ENCODE measurements at regions not wholly inside any gene's neighbourhood (a gene's known extent, or its start where the extent isn't known, plus 50 kb on each side); places are given as distances from the start of the nearest gene placed in this dataset.

- TF ChIP-seq, protein P1, sequence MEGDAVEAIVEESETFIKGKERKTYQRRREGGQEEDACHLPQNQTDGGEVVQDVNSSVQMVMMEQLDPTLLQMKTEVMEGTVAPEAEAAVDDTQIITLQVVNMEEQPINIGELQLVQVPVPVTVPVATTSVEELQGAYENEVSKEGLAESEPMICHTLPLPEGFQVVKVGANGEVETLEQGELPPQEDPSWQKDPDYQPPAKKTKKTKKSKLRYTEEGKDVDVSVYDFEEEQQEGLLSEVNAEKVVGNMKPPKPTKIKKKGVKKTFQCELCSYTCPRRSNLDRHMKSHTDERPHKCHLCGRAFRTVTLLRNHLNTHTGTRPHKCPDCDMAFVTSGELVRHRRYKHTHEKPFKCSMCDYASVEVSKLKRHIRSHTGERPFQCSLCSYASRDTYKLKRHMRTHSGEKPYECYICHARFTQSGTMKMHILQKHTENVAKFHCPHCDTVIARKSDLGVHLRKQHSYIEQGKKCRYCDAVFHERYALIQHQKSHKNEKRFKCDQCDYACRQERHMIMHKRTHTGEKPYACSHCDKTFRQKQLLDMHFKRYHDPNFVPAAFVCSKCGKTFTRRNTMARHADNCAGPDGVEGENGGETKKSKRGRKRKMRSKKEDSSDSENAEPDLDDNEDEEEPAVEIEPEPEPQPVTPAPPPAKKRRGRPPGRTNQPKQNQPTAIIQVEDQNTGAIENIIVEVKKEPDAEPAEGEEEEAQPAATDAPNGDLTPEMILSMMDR (IDR thresholded peaks at IDR 0.05 in 2 of 3, conservative IDR thresholded peaks at IDR 0.05 in 1 of 3; ENCODE audit: borderline replicate concordance in 1 of 3, insufficient read depth in 1 of 3, low read depth in 2 of 3, low read length in 2 of 3) = no peak
- no peak for TF ChIP-seq EZH2phosphoT487 (IDR thresholded peaks at IDR 0.05; ENCODE audit: borderline replicate concordance)
- no peak for TF ChIP-seq POLR2AphosphoS5 (IDR thresholded peaks at IDR 0.05; ENCODE audit: low read depth, low read length)
- no peak for TF ChIP-seq POLR2A (IDR thresholded peaks at IDR 0.05; ENCODE audit: borderline replicate concordance, extremely low read depth, insufficient read depth, insufficient read length)
- no peak for TF ChIP-seq ZFX (IDR thresholded peaks at IDR 0.05)
- TF ChIP-seq, protein P2, sequence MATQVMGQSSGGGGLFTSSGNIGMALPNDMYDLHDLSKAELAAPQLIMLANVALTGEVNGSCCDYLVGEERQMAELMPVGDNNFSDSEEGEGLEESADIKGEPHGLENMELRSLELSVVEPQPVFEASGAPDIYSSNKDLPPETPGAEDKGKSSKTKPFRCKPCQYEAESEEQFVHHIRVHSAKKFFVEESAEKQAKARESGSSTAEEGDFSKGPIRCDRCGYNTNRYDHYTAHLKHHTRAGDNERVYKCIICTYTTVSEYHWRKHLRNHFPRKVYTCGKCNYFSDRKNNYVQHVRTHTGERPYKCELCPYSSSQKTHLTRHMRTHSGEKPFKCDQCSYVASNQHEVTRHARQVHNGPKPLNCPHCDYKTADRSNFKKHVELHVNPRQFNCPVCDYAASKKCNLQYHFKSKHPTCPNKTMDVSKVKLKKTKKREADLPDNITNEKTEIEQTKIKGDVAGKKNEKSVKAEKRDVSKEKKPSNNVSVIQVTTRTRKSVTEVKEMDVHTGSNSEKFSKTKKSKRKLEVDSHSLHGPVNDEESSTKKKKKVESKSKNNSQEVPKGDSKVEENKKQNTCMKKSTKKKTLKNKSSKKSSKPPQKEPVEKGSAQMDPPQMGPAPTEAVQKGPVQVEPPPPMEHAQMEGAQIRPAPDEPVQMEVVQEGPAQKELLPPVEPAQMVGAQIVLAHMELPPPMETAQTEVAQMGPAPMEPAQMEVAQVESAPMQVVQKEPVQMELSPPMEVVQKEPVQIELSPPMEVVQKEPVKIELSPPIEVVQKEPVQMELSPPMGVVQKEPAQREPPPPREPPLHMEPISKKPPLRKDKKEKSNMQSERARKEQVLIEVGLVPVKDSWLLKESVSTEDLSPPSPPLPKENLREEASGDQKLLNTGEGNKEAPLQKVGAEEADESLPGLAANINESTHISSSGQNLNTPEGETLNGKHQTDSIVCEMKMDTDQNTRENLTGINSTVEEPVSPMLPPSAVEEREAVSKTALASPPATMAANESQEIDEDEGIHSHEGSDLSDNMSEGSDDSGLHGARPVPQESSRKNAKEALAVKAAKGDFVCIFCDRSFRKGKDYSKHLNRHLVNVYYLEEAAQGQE (IDR thresholded peaks at IDR 0.05; ENCODE audit: low read depth) = no peak
- no peak for TF ChIP-seq SIN3A (IDR thresholded peaks at IDR 0.05; ENCODE audit: low read depth)
- no peak for TF ChIP-seq RAD21 (IDR thresholded peaks at IDR 0.05; ENCODE audit: low read depth)
These were observed 105.7 kb downstream of the DYNAP start for GRCh38 chr18:54696616-54697293.

Measured in HCT116 (cell line).